IMR-90 (cell line): ENCODE measurements at regions not wholly inside any gene's neighbourhood (a gene's known extent, or its start where the extent isn't known, plus 50 kb on each side); places are given as distances from the start of the nearest gene placed in this dataset.

Experiments
- ATAC-seq: fragments of 200-7000 bp; cut with Tn5 transposase; 2 replicates; pipeline ENCODE4 v1.9.1; 2020; ENCODE audit warnings: low read depth, mild to moderate bottlenecking, moderate library complexity
- BruUV-seq: library from RNA; stranded (reverse); fragments of 400-500 nt; replicated peaks from 2 replicates; lab custom pipeline; 2021; lab: Mats Ljungman, UMichigan
- CTCF ChIA-PET: fragments of 300-600 bp; formaldehyde crosslinking; extraction: SDS; loops from one replicate; lab custom pipeline; 2021; ENCODE audit warnings: antibody characterized with exemption; lab: Yijun Ruan, JAX
- POLR2A ChIA-PET: fragments of 300-600 bp; sonication (Branson Sonifier 250); formaldehyde crosslinking; loops from one replicate; lab custom pipeline; 2022; ENCODE audit warnings: antibody characterized with exemption; ENCODE audit not compliant: unreplicated experiment; lab: Charles Lee
- DNase-seq: peaks from one replicate; pipeline ENCODE4 v3.0.0; 2013
- H2AFZ ChIP-seq: replicated peaks from 2 replicates; pipeline ENCODE3; 2013; ENCODE audit warnings: low read length, mild to moderate bottlenecking; ENCODE audit not compliant: poor library complexity
- H2AK5ac ChIP-seq: 2 replicates; pipeline ENCODE4 v1.6.1; 2013; ENCODE audit warnings: low read depth, low read length, inconsistent platforms
- H2AK9ac ChIP-seq: replicated peaks from 2 replicates; pipeline ENCODE3; 2013; ENCODE audit warnings: mild to moderate bottlenecking, low read depth, low read length, moderate library complexity; ENCODE audit not compliant: poor library complexity
- H2BK120ac ChIP-seq: 2 replicates; pipeline ENCODE4 v1.6.1; 2013; ENCODE audit warnings: low read depth, low read length, inconsistent platforms
- H2BK15ac ChIP-seq: 3 replicates; pipeline ENCODE4 v1.6.1; 2013; ENCODE audit warnings: low read depth, low read length, inconsistent platforms
- H2BK20ac ChIP-seq: 2 replicates; pipeline ENCODE4 v1.6.1; 2013; ENCODE audit warnings: low read depth, mild to moderate bottlenecking, inconsistent platforms, low read length, moderate library complexity
- H2BK5ac ChIP-seq: 2 replicates; pipeline ENCODE4 v1.6.1; 2013; ENCODE audit warnings: mild to moderate bottlenecking, low read depth, low read length, inconsistent platforms; ENCODE audit not compliant: poor library complexity, severe bottlenecking
- H3K14ac ChIP-seq: replicated peaks from 2 replicates; pipeline ENCODE4 v1.6.1; 2013; ENCODE audit warnings: low read depth, low read length, inconsistent platforms
- H3K18ac ChIP-seq: 2 replicates; pipeline ENCODE4 v1.6.1; 2013; ENCODE audit warnings: low read depth, low read length, control low read depth
- H3K23ac ChIP-seq: 2 replicates; pipeline ENCODE4 v1.6.1; 2013; ENCODE audit warnings: low read depth, low read length, inconsistent platforms
- H3K27ac ChIP-seq: 2 replicates; pipeline ENCODE4 v1.5.1; 2013; ENCODE audit warnings: mild to moderate bottlenecking, control low read depth, low read length; ENCODE audit not compliant: insufficient read depth
- H3K27me3 ChIP-seq: 2 replicates; pipeline ENCODE4 v1.6.1; 2013; ENCODE audit warnings: low read length; ENCODE audit not compliant: control insufficient read depth, insufficient read depth
- H3K36me3 ChIP-seq: 2 replicates; pipeline ENCODE4 v1.6.1; 2013; ENCODE audit warnings: low read length, mixed read lengths; ENCODE audit not compliant: control insufficient read depth, insufficient read depth
- H3K4ac ChIP-seq: 2 replicates; pipeline ENCODE4 v1.6.1; 2013; ENCODE audit warnings: low read depth, low read length, inconsistent platforms
- H3K4me1 ChIP-seq: 2 replicates; pipeline ENCODE4 v1.6.1; 2013; ENCODE audit warnings: low read length, mixed read lengths; ENCODE audit not compliant: control insufficient read depth, insufficient read depth
- H3K4me2 ChIP-seq: 2 replicates; pipeline ENCODE4 v1.6.1; 2013; ENCODE audit warnings: low read depth, mild to moderate bottlenecking, control low read depth, low read length, moderate library complexity
- H3K4me3 ChIP-seq: 2 replicates; pipeline ENCODE4 v1.5.1; 2013; ENCODE audit warnings: low read depth, mild to moderate bottlenecking, control low read depth, low read length, moderate library complexity; ENCODE audit not compliant: insufficient read depth
- H3K56ac ChIP-seq: 2 replicates; pipeline ENCODE4 v1.6.1; 2013; ENCODE audit warnings: low read length, inconsistent platforms; ENCODE audit not compliant: insufficient read depth; ENCODE audit errors: extremely low read depth
- H3K79me1 ChIP-seq, 2 experiments: 2 replicates each; pipeline ENCODE4 v1.6.1; 2013; ENCODE audit warnings: low read length in 2 of 2, inconsistent platforms in 1 of 2, low read depth in 1 of 2
- H3K9ac ChIP-seq: 2 replicates; pipeline ENCODE4 v1.6.1; 2013; ENCODE audit warnings: low read depth, low read length, control low read depth
- H3K9me1 ChIP-seq: 2 replicates; pipeline ENCODE4 v1.6.1; 2013; ENCODE audit warnings: low read length, inconsistent platforms; ENCODE audit not compliant: insufficient read depth
- H3K9me3 ChIP-seq: 2 replicates; pipeline ENCODE4 v1.6.1; 2013; ENCODE audit warnings: low read length; ENCODE audit not compliant: control insufficient read depth, insufficient read depth
- H4K20me1 ChIP-seq: 2 replicates; pipeline ENCODE4 v1.6.1; 2013; ENCODE audit warnings: low read length, inconsistent platforms; ENCODE audit not compliant: insufficient read depth
- H4K5ac ChIP-seq: 2 replicates; pipeline ENCODE4 v1.6.1; 2013; ENCODE audit warnings: mild to moderate bottlenecking, low read depth, low read length, control low read depth
- H4K8ac ChIP-seq, 2 experiments: 2 replicates each; pipeline ENCODE4 v1.6.1; 2013; ENCODE audit warnings: low read depth in 2 of 2, low read length in 2 of 2, control low read depth in 1 of 2, inconsistent platforms in 1 of 2
- H4K91ac ChIP-seq: 2 replicates; pipeline ENCODE4 v1.6.1; 2013; ENCODE audit warnings: low read depth, low read length, inconsistent platforms; ENCODE audit not compliant: insufficient read depth
- FOS ChIP-seq: fragments of 150-350 bp; IDR thresholded peaks from 2 replicates; pipeline ENCODE4 v1.6.1; 2016; ENCODE audit warnings: low read depth, low read length
- MAFK ChIP-seq: IDR thresholded peaks from 2 replicates; pipeline ENCODE4 v1.6.1; 2012; ENCODE audit warnings: low read depth, low read length, improper control_type of control experiment
- WGBS, 2 experiments: methylation state at CpG; one replicate each; pipeline versions ENCODE4 v1.1.5 to v1.1.7; 2013; ENCODE audit warnings: missing lambda C conversion rate in 2 of 2; ENCODE audit not compliant: insufficient read length in 1 of 2; ENCODE audit errors: extremely low coverage in 2 of 2; 5-methylcytosine and 5-hydroxymethylcytosine counted together
- dilution Hi-C: fragments of 300-500 bp; cut with HindIII; formaldehyde crosslinking; loops from one replicate; pipeline ENCODE4 v1.14.3; 2018; ENCODE audit warnings: low sequenced_read_pairs; ENCODE audit not compliant: unreplicated experiment
- in situ Hi-C: fragments of 300-500 bp; cut with MboI; formaldehyde crosslinking; loops from 3 replicates; pipeline ENCODE4 v1.14.3; 2019; ENCODE audit warnings: low sequenced_read_pairs, inconsistent platforms, mixed read lengths
- intact Hi-C: fragments of 100-400 bp; cut with micrococcal nuclease; formaldehyde crosslinking; loops from 2 replicates; pipeline ENCODE4 v1.10.0; 2022

DNA sequence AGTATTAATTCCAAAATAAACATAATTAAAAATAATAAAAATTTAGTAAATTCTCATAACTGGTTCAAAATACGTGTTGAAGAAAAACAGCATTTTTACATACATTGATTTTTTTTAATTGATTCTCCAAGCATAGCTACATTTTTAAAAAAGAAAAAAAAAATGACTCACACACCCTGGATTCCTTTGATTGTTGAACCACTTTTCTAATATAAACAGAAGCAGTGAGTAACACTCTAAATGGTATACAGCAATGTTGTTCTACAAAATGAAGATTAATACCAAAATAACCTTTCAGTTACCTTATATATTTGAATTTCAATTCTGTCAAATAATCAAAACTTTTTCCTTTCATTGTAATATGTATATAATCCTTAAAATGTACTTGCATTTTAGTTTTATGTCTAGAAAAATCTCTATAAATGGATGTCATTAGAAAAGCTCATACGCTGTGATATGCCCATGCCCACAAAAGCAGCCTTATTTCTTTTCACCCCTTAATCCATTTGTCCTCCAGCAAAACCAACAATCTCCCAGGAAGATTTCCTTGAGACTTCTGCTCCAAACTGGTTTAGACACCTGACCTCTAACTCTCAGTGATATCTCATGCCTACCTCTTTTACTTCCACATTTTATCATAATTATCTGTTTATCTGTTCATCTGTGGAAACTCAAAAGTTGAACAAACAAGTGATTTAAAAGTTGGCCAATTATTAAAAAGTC is 246.4 kb upstream of the NR5A2 start:
- Histone ChIP-seq H4K20me1 (no peaks in the 10 kb centered on the region), H2BK5ac (no peak overlapping the region), H3K9me3 (no peaks in the 10 kb centered on the region), H2AK5ac (no peak overlapping the region), H3K14ac (no peak overlapping the region), H3K4ac (no peak overlapping the region), H3K36me3 (no peaks in the 10 kb centered on the region), H3K9ac (no peak overlapping the region), H4K8ac (peak overlapping the region in 1 of 2 experiments; percentile 59; a peak in 1 of 4 replicates), H3K9me1 (peaks cover 3% of the 10 kb centered on the region; the same call in 1 of the 2 replicates), H3K27ac (no peak overlapping the region), H2BK20ac (peak overlapping the region; percentile 75; the same call in 1 of the 2 replicates), H2AFZ (no peak overlapping the region), H3K4me2 (no peak overlapping the region), H3K4me1 (no peaks in the 10 kb centered on the region), H3K27me3 (no peaks in the 10 kb centered on the region), H3K4me3 (no peak overlapping the region), H2AK9ac (no peak overlapping the region), H3K18ac (no peak overlapping the region; the same call in 1 of the 2 replicates), H3K56ac (no peak overlapping the region), H3K79me1 (no peaks in the 10 kb centered on the region), H4K91ac (peak overlapping the region; percentile 50; the same call in 1 of the 2 replicates), H3K23ac (no peak overlapping the region), H2BK120ac (peak overlapping the region; percentile 83), H4K5ac (no peak overlapping the region), H2BK15ac (peak overlapping the region; percentile 34; the same call in 1 of the 3 replicates)
- in situ Hi-C loops (no loop called here), intact Hi-C loops (loop anchor here (5.0 kb wide), 1 partner anchor 79 kb away; no protein-coding TSS in a partner anchor), dilution Hi-C loops (no loop called here)
- CTCF ChIA-PET, result no interaction called here
- ATAC-seq (peak; percentile 74), DNase-seq (peak; percentile 70)
- TF ChIP-seq MAFK (no peak), FOS (peak; percentile 65; the same call in 1 of the 2 replicates)
- no CpG with 5 or more reads among the region's 2 CpGs for WGBS, 2 experiments
- no TSS peak for BruUV-seq
- POLR2A ChIA-PET, result interaction anchor here (0.6 kb wide), 1 partner anchor 1757 kb away, joined by 3 read pairs; no protein-coding TSS in a partner anchor
